ENCODE measurements at regions not wholly inside any gene's neighbourhood (a gene's known extent, or its start where the extent isn't known, plus 50 kb on each side); places are given as distances from the start of the nearest gene placed in this dataset.

GRCh38 chr5:4531756-4532704, 608.1 kb upstream of the ADAMTS16 start:
- Mint-ChIP-seq H3K36me3 (ENCODE audit: low read depth) (no peaks in the 10 kb centered on the region), H3K27ac (no peak overlapping the region), H3K4me1 (no peaks in the 10 kb centered on the region), H3K4me3 (no peak overlapping the region), H3K9me3 (peaks cover 7% of the 10 kb centered on the region), H3K27me3 (no peaks in the 10 kb centered on the region)
- no peak for DNase-seq
- CTCF ChIA-PET = no interaction called here
- POLR2A ChIA-PET = no interaction called here

GRCh38 chr5:4532705-4533080, 607.4 kb upstream of the ADAMTS16 start:
- H3K27me3 Mint-ChIP-seq = no peaks in the 10 kb centered on the region
- DNase-seq = no peak
- CTCF ChIA-PET = no interaction called here
- no peak overlapping the region for H3K27ac Mint-ChIP-seq
- H3K36me3 Mint-ChIP-seq (ENCODE audit: low read depth) = no peaks in the 10 kb centered on the region
- POLR2A ChIA-PET = no interaction called here
- no peak overlapping the region for H3K4me3 Mint-ChIP-seq
- no peaks in the 10 kb centered on the region for H3K4me1 Mint-ChIP-seq
- H3K9me3 Mint-ChIP-seq = peaks cover 7% of the 10 kb centered on the region

DNA sequence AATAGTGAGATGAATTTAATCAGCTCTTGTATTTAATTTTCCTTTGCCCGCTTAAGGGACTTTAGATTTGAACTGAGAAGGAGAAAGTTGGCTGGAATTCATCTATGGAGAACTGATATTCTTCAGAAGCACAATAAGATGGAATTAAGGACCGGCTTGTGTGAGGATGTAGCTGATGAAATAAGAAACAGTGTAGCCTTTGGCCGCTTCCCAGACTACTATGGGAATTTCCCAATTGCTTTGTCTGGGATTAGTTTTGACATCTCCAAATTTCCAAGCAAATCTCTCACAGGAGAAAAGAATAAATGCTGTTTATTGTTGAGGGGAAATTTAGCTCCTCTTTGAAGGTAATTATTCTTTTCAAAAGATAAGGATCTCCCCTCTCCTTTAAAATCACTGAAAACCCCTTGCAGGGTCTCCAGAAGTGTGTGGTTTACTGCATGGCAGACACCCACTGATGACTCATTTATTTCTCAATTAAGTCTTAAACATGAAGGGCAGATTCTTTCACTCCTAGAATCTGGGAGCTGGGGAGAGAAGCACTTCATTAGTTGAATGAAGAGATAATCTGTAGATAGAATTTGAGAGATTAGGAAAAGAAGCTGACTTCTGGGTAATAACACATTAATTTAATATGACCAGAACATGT, 606.5 kb upstream of the ADAMTS16 start:
- ChIA-PET CTCF (no interaction called here), POLR2A (no interaction called here)
- no peak for DNase-seq
- Mint-ChIP-seq H3K27ac (no peak overlapping the region), H3K4me1 (no peaks in the 10 kb centered on the region), H3K27me3 (no peaks in the 10 kb centered on the region), H3K9me3 (peaks cover 7% of the 10 kb centered on the region), H3K36me3 (ENCODE audit: low read depth) (no peaks in the 10 kb centered on the region), H3K4me3 (no peak overlapping the region)

GRCh38 chr5:4537489-4537888, 602.6 kb upstream of the ADAMTS16 start:
- POLR2A ChIA-PET = no interaction called here
- no peak for DNase-seq
- no peaks in the 10 kb centered on the region for H3K27me3 Mint-ChIP-seq
- no peaks in the 10 kb centered on the region for H3K4me1 Mint-ChIP-seq
- H3K27ac Mint-ChIP-seq = no peak overlapping the region
- peaks cover 7% of the 10 kb centered on the region for H3K9me3 Mint-ChIP-seq
- no peak overlapping the region for H3K4me3 Mint-ChIP-seq
- CTCF ChIA-PET = no interaction called here
- H3K36me3 Mint-ChIP-seq (ENCODE audit: low read depth) = no peaks in the 10 kb centered on the region

DNA sequence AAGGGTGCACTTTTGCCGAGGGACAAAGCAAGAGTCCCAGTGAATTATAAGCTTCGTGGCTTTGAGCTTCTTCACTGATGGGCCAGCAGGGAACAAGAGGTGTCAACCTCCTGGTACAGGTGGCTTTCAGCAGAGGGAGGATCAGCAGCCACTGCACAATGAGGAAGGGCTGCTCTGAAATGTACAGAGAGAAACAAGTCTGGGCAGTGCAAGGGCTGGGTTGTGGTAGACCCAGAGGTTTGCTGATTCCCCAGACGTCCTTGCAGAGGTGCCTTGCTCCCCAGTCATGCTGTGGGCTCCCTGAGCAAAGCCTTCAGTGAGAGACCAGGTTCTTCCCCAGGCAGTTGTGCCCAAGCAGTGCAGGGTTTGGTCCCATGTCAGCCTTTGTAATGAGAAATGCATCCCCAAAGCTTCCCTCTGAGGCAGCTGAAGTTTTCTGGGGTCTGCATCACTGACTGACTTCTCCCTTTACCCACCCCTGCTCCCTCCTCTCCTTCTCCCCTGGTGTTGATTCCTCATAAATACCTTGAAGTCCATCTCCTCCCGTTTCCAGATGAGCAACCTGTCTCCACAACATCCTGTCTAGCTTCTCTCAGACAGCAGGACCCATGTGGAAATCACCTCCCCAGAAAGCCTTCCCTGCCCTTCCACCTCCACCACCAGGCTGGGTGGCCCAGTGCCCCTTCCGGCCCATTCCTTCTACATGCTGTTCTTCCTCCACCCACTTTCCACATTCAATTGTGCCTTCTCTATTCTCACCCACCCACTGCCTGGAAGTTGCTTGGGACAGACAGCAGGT, 599.6 kb upstream of the ADAMTS16 start:
- no peaks in the 10 kb centered on the region for H3K27me3 Mint-ChIP-seq
- peaks cover 4% of the 10 kb centered on the region for H3K9me3 Mint-ChIP-seq
- no peaks in the 10 kb centered on the region for H3K4me1 Mint-ChIP-seq
- ChIA-PET CTCF (no interaction called here), POLR2A (no interaction called here)
- no peak for DNase-seq
- H3K36me3 Mint-ChIP-seq (ENCODE audit: low read depth) = no peaks in the 10 kb centered on the region
- H3K27ac Mint-ChIP-seq = no peak overlapping the region
- H3K4me3 Mint-ChIP-seq = no peak overlapping the region

- H3K4me3 Mint-ChIP-seq = no peak overlapping the region
- H3K27me3 Mint-ChIP-seq = no peaks in the 10 kb centered on the region
- CTCF ChIA-PET = no interaction called here
- no peak for DNase-seq
- H3K4me1 Mint-ChIP-seq = no peaks in the 10 kb centered on the region
- H3K9me3 Mint-ChIP-seq = peaks cover 4% of the 10 kb centered on the region
- no peaks in the 10 kb centered on the region for H3K36me3 Mint-ChIP-seq (ENCODE audit: low read depth)
- POLR2A ChIA-PET = no interaction called here
- no peak overlapping the region for H3K27ac Mint-ChIP-seq
These were observed 598.8 kb upstream of the ADAMTS16 start for GRCh38 chr5:4541334-4541733.

DNA sequence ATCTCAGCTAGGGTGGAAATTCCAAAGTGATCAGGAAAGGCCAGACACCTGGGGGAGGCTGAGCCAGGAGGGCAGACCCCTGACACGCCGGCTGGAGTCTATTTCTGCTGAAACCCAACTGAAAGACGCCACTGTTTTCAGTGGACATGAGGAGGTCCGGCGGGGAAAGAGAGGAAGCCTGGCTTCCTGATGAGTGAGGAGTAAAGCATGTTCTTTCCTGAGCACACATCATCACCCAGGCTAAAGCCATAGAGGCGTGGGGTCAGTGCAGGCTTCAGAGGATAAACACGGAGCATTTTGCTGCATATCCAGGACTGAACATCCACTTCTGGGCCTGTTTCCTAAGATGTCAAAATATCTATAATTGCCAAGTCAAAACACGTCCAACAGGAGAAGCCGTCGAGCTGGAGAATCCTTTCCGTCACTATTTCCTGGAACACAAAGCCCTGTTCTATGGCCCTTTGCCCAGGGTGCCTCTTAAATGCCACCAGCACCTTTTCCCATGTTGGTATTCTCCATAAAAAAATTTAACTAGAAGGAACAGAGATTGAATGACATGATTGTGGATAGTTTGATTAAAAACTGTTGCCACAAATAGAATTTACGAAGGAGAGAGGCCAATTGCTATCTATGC, 597.9 kb upstream of the ADAMTS16 start:
- H3K36me3 Mint-ChIP-seq (ENCODE audit: low read depth) = no peaks in the 10 kb centered on the region
- no peak for DNase-seq
- no peaks in the 10 kb centered on the region for H3K27me3 Mint-ChIP-seq
- no peaks in the 10 kb centered on the region for H3K4me1 Mint-ChIP-seq
- ChIA-PET CTCF (interaction anchor here (0.6 kb wide), 1 partner anchor 314 kb away, joined by 4 read pairs; no protein-coding TSS in a partner anchor), POLR2A (no interaction called here)
- no peak overlapping the region for H3K27ac Mint-ChIP-seq
- no peak overlapping the region for H3K4me3 Mint-ChIP-seq
- H3K9me3 Mint-ChIP-seq = peaks cover 2% of the 10 kb centered on the region

- Mint-ChIP-seq H3K27me3 (no peaks in the 10 kb centered on the region), H3K4me3 (no peak overlapping the region), H3K27ac (no peak overlapping the region), H3K9me3 (peaks cover 3% of the 10 kb centered on the region), H3K36me3 (ENCODE audit: low read depth) (no peaks in the 10 kb centered on the region), H3K4me1 (no peaks in the 10 kb centered on the region)
- POLR2A ChIA-PET = no interaction called here
- no peak for DNase-seq
- CTCF ChIA-PET = no interaction called here
These were observed 596.0 kb upstream of the ADAMTS16 start for GRCh38 chr5:4544049-4544670.

DNA sequence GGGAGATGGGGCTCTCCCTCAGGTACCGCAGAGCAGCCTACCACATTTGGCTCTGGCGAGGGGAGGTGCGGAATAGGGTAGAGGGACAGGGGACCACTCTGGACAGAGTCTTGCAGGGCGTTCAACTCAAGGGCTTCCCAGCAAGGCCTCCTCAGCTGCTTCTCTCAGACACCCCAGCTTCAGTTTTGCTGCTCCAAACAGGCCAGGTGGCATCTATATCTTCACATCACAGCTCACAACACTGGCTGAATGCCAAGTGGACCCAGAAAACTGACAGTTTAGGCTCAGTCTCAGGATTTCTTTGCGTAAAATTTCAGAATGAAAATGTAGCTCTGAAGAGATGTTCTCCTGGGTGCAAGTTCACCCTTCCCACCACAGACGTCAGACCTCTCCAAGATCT, 592.6 kb upstream of the ADAMTS16 start:
- CTCF ChIA-PET = no interaction called here
- H3K9me3 Mint-ChIP-seq = peaks cover 3% of the 10 kb centered on the region
- H3K27me3 Mint-ChIP-seq = no peaks in the 10 kb centered on the region
- POLR2A ChIA-PET = no interaction called here
- DNase-seq = no peak
- no peaks in the 10 kb centered on the region for H3K36me3 Mint-ChIP-seq (ENCODE audit: low read depth)
- H3K4me3 Mint-ChIP-seq = no peak overlapping the region
- no peak overlapping the region for H3K27ac Mint-ChIP-seq
- no peaks in the 10 kb centered on the region for H3K4me1 Mint-ChIP-seq

GRCh38 chr5:4548341-4548740, 591.8 kb upstream of the ADAMTS16 start:
- no peak for DNase-seq
- H3K4me1 Mint-ChIP-seq = no peaks in the 10 kb centered on the region
- H3K9me3 Mint-ChIP-seq = peaks cover 3% of the 10 kb centered on the region
- H3K36me3 Mint-ChIP-seq (ENCODE audit: low read depth) = no peaks in the 10 kb centered on the region
- POLR2A ChIA-PET = no interaction called here
- CTCF ChIA-PET = no interaction called here
- no peaks in the 10 kb centered on the region for H3K27me3 Mint-ChIP-seq
- H3K27ac Mint-ChIP-seq = no peak overlapping the region
- H3K4me3 Mint-ChIP-seq = no peak overlapping the region

DNA sequence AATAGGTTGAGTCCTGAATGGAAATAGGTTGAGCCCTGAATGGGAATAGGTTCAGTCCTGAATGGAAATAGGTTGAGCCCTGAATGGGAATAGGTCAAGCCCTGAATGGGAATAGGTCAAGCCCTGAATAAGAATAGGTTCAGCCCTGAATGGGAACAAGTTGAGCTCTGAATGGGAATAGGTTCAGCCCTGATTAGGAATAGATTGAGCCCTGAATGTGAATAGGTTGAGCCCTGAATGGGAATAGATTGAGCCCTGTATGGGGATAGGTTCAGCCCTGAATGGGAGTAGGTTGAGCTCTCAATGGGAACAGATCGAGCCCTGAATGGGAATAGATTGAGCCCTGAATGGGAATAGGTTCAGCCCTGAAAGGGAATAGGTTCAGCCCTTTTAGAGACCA, 590.8 kb upstream of the ADAMTS16 start:
- Mint-ChIP-seq H3K9me3 (peaks cover 6% of the 10 kb centered on the region), H3K27ac (no peak overlapping the region), H3K27me3 (no peaks in the 10 kb centered on the region), H3K4me3 (no peak overlapping the region), H3K36me3 (ENCODE audit: low read depth) (no peaks in the 10 kb centered on the region), H3K4me1 (no peaks in the 10 kb centered on the region)
- DNase-seq = no peak
- ChIA-PET CTCF (no interaction called here), POLR2A (no interaction called here)

GRCh38 chr5:4551034-4551433, 589.1 kb upstream of the ADAMTS16 start:
- Mint-ChIP-seq H3K4me3 (no peak overlapping the region), H3K9me3 (peaks cover 4% of the 10 kb centered on the region), H3K4me1 (no peaks in the 10 kb centered on the region), H3K27ac (no peak overlapping the region), H3K27me3 (no peaks in the 10 kb centered on the region), H3K36me3 (ENCODE audit: low read depth) (no peaks in the 10 kb centered on the region)
- ChIA-PET CTCF (no interaction called here), POLR2A (no interaction called here)
- DNase-seq = no peak

DNA sequence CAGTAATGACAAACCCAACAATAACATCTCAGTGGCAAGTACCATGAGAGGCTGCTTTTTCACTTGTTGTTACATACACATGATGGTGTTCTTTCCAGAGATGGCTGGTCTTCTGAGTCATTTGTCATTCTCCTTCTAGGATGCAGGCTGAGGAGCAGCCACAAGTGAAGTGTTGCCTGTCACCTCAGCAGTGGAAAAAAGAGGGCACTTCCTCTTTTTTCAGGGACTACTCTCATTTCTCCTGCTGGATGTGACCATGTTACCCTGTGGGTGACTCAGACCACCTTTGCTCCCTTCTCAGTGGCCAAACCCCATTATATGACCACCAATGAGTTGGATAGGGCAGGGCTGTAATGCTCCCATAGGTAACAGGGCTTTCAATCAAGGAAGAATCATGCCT, 587.0 kb upstream of the ADAMTS16 start:
- H3K27ac Mint-ChIP-seq = no peak overlapping the region
- H3K4me3 Mint-ChIP-seq = no peak overlapping the region
- no peak for DNase-seq
- ChIA-PET CTCF (no interaction called here), POLR2A (no interaction called here)
- no peaks in the 10 kb centered on the region for H3K27me3 Mint-ChIP-seq
- H3K4me1 Mint-ChIP-seq = no peaks in the 10 kb centered on the region
- peaks cover 4% of the 10 kb centered on the region for H3K9me3 Mint-ChIP-seq
- H3K36me3 Mint-ChIP-seq (ENCODE audit: low read depth) = no peaks in the 10 kb centered on the region
